Heart left ventricle (tissue), 16 donors: ENCODE measurements at regions not wholly inside any gene's neighbourhood (a gene's known extent, or its start where the extent isn't known, plus 50 kb on each side); places are given as distances from the start of the nearest gene placed in this dataset.
A peak's percentile ranks its signal among the peaks of the same experiment; 100 is the strongest.

Source experiments
- ATAC-seq, 4 donors: fragments of 200-7000 bp; cut with Tn5 transposase; one replicate each; pipeline ENCODE4 v1.9.1; 2020 to 2022; ENCODE audit warnings: moderate library complexity in 4 of 4, mild to moderate bottlenecking in 3 of 4, moderate number of reproducible peaks in 1 of 4
- DNase-seq, 5 donors: peaks; one replicate each; pipeline ENCODE4 v3.0.0-alpha.2; 2020
- H3K27ac ChIP-seq, 12 donors: fragments of 200-600 bp; sonication (generic) in 4 of 12; one replicate each; pipeline versions ENCODE4 v1.5.0 to v1.8.0; 2016 to 2022; ENCODE audit warnings: mild to moderate bottlenecking in 2 of 12
- H3K27me3 ChIP-seq, 9 donors: fragments of 200-600 bp; sonication (generic) in 2 of 9; one replicate each; pipeline versions ENCODE4 v1.5.1 to v1.8.0; 2016 to 2022; ENCODE audit warnings: mild to moderate bottlenecking in 3 of 9
- H3K36me3 ChIP-seq, 9 donors: fragments of 200-600 bp; sonication (generic) in 2 of 9; one replicate each; pipeline versions ENCODE4 v1.5.0 to v1.8.0; 2018 to 2022; ENCODE audit warnings: mild to moderate bottlenecking in 2 of 9
- H3K4me1 ChIP-seq, 12 donors: fragments of 200-600 bp; sonication (generic) in 4 of 12; one replicate each; pipeline versions ENCODE4 v1.5.0 to v1.8.0; 2016 to 2022; ENCODE audit warnings: mild to moderate bottlenecking in 3 of 12
- H3K4me3 ChIP-seq, 12 donors: fragments of 200-600 bp; sonication (generic) in 4 of 12; one replicate each; pipeline versions ENCODE4 v1.5.0 to v1.8.0; 2017 to 2022; ENCODE audit warnings: mild to moderate bottlenecking in 9 of 12, moderate library complexity in 4 of 12
- H3K9me3 ChIP-seq, 12 donors: fragments of 200-600 bp; sonication (generic) in 4 of 12; one replicate each; pipeline versions ENCODE4 v1.5.0 to v1.8.0; 2016 to 2022; ENCODE audit warnings: mild to moderate bottlenecking in 1 of 12
- POLR2A ChIP-seq, 2 donors: fragments of 450-650 bp; IDR thresholded peaks; one replicate each; pipeline ENCODE4 v1.6.1; 2017; ENCODE audit warnings: antibody characterized with exemption in 2 of 2, mild to moderate bottlenecking in 2 of 2, moderate library complexity in 2 of 2
- WGBS, 4 donors: extraction: QIAGEN DNeasy Blood & Tissue Kit in 2 of 4; methylation state at CpG; one replicate each; pipeline versions ENCODE4 v1.1.5 to v1.1.7; 2013 to 2018; 5-methylcytosine and 5-hydroxymethylcytosine counted together
- intact Hi-C, 10 donors: fragments of 100-400 bp; cut with DNase I; formaldehyde crosslinking; loops; one replicate each; pipeline versions ENCODE4 v1.11.1 to v1.14.2; 2022
- TF ChIP-seq, protein P1 (sequence below), 12 donors: fragments of 200-600 bp; sonication (generic) in 4 of 12; IDR thresholded peaks; one replicate each; pipeline versions ENCODE4 v1.5.0 to v1.8.0; 2018 to 2022; ENCODE audit warnings: antibody characterized with exemption in 12 of 12, mild to moderate bottlenecking in 5 of 12
- donor health status: ischemic (EF 13 %, LVEDD 7.1; RV severe dilation, severe dysfunction).
- donor health status: healthy with polysubstance abuse.
- donor health status: DM: no; HTN: yes; CAD: no.
- donor health status: DM: no; HTN: no; CAD: no.
- donor health status: ischemic (EF 25% LVEDD 6.9; RV normal size, moderate dysfunction).
- donor health status: ischemic (EF 25% LVEDD 5.7; RV mildly dilated, moderate dysfunction).
- donor health status: healthy.
- donor health status: DM: yes; HTN: yes; CAD: no.
- donor health status: ischemic (EF 35%, LVEDD 5.7; RV mildly dilated, moderate dysfunction).
- donor health status: nonischemic (EF 11% LVEDD 7.7; RV severe dilation, severe dysfunction).
- donor health status: DM: yes; HTN: yes; CAD: no.
- donor health status: PGD.
- donor health status: ischemic (EF 29% LVEDD 5.4; RV normal size, mild dysfunction).
- donor health status: nonischemic (EF 23%, LVEDD 6.1; RV moderate dilation, normal function).

DNA sequence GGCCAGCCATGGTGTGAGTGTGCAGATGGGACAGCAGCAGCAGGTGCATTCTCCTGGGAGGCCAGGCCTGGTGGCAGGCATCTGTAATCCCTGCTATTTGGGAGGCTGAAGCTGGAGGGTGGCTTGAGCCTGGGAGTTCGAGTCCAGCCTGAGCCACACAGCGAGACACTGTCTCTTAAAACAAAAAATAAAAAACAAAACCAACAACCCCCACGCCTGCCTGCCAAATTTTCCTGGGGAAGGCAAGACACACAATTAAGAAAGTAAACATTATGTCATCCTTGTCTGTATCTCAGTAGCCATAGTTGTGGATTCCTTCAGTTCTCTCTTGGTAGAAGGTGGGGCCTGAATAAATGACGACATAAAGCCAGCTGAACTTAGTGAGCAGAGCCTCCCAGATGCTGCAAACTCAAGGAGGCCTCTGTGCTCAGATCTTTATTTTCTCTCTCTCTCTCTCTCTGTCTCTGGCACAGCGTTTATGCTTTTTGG, 57.6 kb upstream of the CD34 start:
- DNase-seq = no peak
- no peaks in the 10 kb centered on the region for H3K27me3 ChIP-seq
- H3K4me3 ChIP-seq = no peak overlapping the region
- no peak for ATAC-seq
- 65 to 80% (median 75%) methylated on average over 5 of the region's 5 CpGs for WGBS, 4 donors
- no peak overlapping the region for H3K27ac ChIP-seq
- intact Hi-C loops = loop anchor here in 1 of 10 donors (10.0 kb wide), 1 partner anchor 144 kb away; no protein-coding TSS in a partner anchor
- H3K9me3 ChIP-seq = no peaks in the 10 kb centered on the region
- no peaks in the 10 kb centered on the region for H3K36me3 ChIP-seq
- TF ChIP-seq, protein P1, sequence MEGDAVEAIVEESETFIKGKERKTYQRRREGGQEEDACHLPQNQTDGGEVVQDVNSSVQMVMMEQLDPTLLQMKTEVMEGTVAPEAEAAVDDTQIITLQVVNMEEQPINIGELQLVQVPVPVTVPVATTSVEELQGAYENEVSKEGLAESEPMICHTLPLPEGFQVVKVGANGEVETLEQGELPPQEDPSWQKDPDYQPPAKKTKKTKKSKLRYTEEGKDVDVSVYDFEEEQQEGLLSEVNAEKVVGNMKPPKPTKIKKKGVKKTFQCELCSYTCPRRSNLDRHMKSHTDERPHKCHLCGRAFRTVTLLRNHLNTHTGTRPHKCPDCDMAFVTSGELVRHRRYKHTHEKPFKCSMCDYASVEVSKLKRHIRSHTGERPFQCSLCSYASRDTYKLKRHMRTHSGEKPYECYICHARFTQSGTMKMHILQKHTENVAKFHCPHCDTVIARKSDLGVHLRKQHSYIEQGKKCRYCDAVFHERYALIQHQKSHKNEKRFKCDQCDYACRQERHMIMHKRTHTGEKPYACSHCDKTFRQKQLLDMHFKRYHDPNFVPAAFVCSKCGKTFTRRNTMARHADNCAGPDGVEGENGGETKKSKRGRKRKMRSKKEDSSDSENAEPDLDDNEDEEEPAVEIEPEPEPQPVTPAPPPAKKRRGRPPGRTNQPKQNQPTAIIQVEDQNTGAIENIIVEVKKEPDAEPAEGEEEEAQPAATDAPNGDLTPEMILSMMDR (IDR thresholded peaks at IDR 0.05) = no peak
- TF ChIP-seq POLR2A (IDR thresholded peaks at IDR 0.05) = no peak
- H3K4me1 ChIP-seq = peaks cover 0 to 22% (median 11%) of the 10 kb centered on the region in 12 donors

DNA sequence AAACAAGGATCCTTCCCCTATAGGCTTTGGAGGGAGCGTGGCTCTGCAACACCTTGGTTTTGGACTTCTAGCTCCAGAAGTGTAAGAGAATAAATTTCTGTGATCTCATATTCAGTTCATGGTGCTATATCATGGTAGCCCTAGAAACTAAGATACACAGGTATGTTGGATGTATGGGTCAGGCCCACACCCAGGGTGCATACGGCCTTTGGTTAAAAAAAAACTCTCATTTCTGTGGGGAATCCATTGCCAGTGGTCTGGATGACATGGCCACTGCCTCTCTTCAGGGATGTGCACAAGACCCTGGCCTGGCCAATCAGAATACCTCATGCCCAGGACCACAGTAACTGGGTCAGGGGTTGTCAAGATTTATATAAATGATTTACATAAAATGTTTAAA, 56.8 kb upstream of the CD34 start:
- no peak overlapping the region for H3K27ac ChIP-seq
- WGBS, 4 donors = 96 to 100% (median 100%) methylated on average over 2 of the region's 2 CpGs
- no peaks in the 10 kb centered on the region for H3K9me3 ChIP-seq
- no peaks in the 10 kb centered on the region for H3K27me3 ChIP-seq
- TF ChIP-seq POLR2A (IDR thresholded peaks at IDR 0.05) = no peak
- no peak overlapping the region for H3K4me3 ChIP-seq
- peaks cover 0 to 28% (median 18%) of the 10 kb centered on the region in 12 donors for H3K4me1 ChIP-seq
- DNase-seq (no peak), ATAC-seq (no peak)
- intact Hi-C loops = loop anchor here in 1 of 10 donors (10.0 kb wide), 1 partner anchor 143 kb away; no protein-coding TSS in a partner anchor
- H3K36me3 ChIP-seq = no peaks in the 10 kb centered on the region

DNA sequence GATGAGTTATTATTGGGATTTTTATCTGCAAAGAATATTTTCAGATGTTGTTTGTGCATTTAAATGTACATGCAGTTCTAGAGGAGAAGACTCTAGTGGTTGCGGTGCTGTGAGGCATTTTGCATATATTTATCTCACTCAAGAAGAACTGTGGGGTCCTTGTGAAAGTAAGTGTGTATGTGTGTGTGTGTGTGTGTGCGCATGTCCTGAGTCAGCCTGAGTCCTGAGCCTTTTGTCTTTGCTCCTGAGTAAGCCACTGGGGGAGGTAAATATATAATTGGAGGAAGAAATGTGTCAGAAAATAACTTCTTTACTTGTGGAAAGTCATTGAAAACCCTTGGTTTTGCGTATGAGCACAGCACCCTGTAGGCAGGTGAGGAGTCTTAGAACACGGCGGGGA, 55.6 kb upstream of the CD34 start:
- intact Hi-C loops = loop anchor here in 1 of 10 donors (10.0 kb wide), 1 partner anchor 142 kb away; no protein-coding TSS in a partner anchor

DNA sequence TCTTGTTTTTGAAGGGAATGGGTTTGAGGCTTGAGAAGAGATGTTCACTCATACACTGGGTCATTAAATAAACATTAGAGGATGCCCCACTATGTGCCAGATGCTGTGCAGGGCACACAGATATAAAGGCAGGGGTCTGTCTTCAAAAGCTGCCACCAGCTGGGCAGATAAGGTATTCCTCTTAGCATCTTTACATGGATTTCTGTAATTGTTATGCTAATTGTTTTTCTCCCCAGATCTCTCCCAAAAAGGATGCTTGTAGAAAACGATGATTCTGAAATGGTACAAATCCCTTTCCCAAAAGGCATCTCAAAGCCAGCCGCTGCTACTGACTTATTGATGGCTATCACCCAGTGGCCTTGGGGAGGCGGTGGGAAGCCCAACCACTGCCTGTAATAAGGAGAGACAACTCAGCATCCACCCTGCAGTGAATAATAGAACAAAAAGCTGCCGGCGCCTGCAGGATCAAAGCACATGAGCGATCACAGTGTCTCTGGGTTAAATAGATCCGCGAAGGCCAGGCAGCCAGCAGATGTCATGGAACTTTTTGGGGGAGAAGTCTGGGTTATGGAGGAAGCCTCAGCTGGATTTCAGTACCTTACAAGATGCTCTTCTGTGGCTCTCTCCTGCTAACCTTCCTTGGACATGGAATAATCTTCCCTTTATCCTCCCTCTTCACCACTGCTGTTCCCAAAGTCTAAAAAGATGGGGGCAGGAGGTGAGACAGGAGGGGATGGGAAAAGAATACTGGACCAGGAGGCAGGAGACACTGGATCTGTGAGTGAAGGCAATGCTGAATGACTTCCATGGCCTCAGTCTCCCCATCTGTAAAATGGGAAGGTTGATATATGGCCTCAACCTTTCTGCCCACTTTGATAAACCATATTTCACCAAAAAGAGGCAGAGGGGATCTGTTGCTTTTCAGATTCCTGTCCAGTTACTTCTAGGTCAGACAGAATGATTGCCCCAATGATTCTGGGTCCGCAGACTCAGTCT, 54.8 kb upstream of the CD34 start:
- TF ChIP-seq, protein P1 (IDR thresholded peaks at IDR 0.05) = no peak
- no peak for TF ChIP-seq POLR2A (IDR thresholded peaks at IDR 0.05)
- intact Hi-C loops = loop anchor here in 2 of 10 donors (1.0 to 10.0 kb wide), 2 partner anchors 81 to 141 kb away; no protein-coding TSS in a partner anchor
- Histone ChIP-seq H3K9me3 (no peaks in the 10 kb centered on the region), H3K27me3 (no peaks in the 10 kb centered on the region), H3K4me3 (no peak overlapping the region), H3K27ac (peak overlapping the region in 6 of 12 donors; percentile 23 to 100 (median 92)), H3K36me3 (no peaks in the 10 kb centered on the region), H3K4me1 (peaks cover 0 to 48% (median 33%) of the 10 kb centered on the region in 12 donors)
- DNase-seq (no peak), ATAC-seq (no peak)
- 67 to 79% (median 75%) methylated on average over 9 of the region's 9 CpGs for WGBS, 4 donors

More for the DNA sequence above, 55.6 kb upstream of the CD34 start:
- no peaks in the 10 kb centered on the region for H3K9me3 ChIP-seq
- H3K27ac ChIP-seq = no peak overlapping the region
- peaks cover 0 to 40% (median 29%) of the 10 kb centered on the region in 12 donors for H3K4me1 ChIP-seq
- DNase-seq (no peak), ATAC-seq (no peak)
- 81 to 92% (median 87%) methylated on average over 5 of the region's 5 CpGs for WGBS, 4 donors
- H3K36me3 ChIP-seq = no peaks in the 10 kb centered on the region
- TF ChIP-seq, protein P1 (IDR thresholded peaks at IDR 0.05) = no peak
- no peak overlapping the region for H3K4me3 ChIP-seq
- H3K27me3 ChIP-seq = no peaks in the 10 kb centered on the region
